Embryonic facial prominence (tissue), 1 donor: ENCODE measurements at regions not wholly inside any gene's neighbourhood (a gene's known extent, or its start where the extent isn't known, plus 50 kb on each side); places are given as distances from the start of the nearest gene placed in this dataset.

Source experiments
- DNase-seq: peaks from one replicate; pipeline ENCODE4 v3.0.0-alpha.2; 2016; ENCODE audit errors: extremely low spot score

DNA sequence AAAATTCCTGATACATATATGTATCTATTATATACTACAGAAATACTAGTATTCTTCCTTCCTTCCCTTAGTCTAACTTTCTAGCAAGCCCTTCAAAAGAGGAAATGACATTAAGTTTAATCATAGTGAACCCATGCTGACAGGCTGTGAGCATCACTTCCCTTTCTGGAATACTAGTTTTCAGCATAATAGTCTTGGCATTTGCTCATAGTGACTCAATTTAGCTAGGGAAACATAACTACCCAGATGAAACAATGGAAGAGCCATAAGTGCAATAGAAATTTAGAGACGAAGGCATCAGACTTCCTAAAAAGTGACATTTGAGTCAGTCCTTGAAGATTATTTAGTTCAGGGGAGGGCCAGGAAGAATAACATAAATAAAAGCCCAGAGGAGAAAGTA is 184.5 kb upstream of the CRY1 start:
- no peak for DNase-seq

GRCh38 chr12:107282628-107283027 is 189.3 kb upstream of the CRY1 start:
- DNase-seq = no peak

DNA sequence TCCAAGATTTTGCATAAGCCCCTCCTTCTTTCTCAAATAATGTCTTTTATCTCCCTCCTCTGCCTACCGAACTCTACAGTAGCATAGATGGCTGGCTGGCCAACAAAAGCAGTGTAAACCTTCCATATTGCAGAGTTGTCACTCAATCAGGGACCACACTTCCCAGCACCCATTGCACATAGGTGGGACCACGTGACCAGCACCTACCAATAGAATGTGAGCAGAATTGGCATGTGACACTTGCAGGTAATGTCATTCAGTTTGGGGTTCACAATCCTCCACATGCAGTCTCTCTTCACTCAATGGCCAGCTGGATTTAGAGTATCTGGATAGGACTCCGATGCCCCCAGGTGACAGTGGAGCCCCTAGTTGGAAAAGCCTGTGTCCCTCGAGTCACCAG is 190.3 kb upstream of the CRY1 start:
- DNase-seq = no peak

- DNase-seq = no peak
Observed at GRCh38 chr12:107284692-107285091, 191.3 kb upstream of the CRY1 start.

DNA sequence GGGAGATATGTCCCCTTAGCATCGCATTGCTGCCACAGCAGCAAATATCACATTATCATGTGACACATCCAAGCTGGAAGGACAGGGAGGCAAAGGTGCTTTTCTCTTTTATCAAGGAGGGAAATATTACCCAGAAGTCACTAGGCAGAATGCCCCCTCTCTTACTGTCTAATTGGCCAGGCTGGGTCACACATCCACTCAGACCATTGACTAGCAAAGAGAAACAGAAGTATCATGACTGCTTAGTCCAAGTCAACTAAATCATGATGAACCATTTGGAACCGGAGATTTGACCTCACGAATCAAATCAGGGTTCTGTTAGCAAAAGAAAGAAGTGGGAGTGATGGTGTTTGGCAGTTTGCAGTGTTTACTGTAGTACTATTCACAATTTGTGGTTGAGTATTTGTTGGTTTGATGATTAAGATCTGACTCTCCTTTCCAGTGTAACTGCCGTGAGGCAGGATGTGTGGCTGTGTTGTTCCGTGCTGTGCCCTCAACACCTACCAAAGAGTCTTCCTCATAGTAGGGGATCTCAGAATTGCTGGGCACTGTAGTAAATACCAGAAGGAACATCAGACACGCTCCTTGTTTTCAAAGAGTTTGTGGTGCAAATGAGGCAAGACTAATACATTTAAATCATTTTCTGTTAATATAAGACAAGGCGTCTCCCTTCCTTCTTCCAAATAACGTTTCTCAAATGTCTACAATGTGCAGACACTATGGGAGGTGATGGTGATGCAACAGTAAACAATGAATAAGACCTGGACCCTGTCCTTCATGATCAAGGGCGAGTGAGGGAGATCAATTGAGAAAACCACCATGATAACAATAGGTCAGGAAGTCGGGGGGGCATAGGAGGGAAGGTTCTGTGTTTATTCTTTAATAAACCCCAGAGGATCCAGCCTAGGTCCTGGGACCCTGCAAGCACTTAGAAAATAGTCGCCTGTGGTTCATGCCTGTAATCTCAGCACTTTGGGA is 194.4 kb upstream of the CRY1 start:
- no peak for DNase-seq

DNA sequence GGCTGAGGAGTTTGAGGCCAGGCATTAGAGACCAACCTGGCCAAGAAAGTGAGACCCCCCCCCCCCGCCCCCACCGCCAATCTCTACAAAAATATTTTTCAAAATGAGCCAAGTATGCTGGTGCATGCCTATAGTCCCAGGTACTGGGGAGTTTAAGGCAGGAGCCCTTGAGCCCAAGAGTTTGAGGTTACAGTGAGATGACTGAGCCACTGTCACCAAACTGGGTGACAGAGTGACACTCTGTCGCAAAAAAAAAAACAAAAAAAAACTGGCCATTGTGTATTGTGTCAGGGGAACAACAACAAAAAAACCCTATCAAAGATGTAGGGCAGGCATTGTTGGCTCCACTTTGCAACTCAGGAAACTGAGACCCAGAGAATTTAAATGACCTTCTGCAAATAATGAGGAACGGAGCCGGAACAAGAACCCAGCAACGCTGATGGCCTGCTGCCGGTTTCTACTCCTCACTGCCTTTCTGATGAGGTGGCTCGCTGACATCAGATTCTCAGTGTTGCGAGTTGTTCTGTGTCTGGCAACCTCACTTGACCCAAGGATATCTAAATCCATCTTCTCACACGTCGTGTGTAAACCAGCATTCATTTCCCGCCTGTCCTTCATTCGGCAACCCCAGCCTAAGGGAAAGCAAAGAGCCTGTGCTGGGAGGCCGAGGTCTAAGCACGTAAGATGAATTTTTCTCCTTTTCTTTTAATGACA is 195.2 kb upstream of the CRY1 start:
- no peak for DNase-seq

GRCh38 chr12:107291018-107291417 is 197.7 kb upstream of the CRY1 start:
- no peak for DNase-seq

DNA sequence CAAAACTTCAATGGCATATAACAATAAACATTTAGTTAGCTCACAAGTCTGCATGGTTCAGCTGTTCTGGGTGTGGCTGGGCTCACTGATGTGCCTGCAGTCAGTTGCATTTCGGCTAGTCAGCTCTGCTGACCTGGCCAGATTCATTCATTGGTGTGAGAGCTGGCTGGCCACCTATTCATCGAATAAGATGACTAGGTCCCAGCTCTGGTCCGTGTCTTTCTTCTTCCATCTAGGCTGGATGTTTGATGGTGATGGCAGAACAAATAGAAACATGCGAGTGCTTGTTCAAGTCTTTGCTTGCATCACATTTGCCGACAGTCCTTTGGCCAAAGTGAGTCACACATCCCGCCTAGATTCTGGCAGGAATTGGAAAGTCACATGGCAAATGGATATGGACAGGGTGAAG is 203.3 kb upstream of the CRY1 start:
- DNase-seq = no peak

DNA sequence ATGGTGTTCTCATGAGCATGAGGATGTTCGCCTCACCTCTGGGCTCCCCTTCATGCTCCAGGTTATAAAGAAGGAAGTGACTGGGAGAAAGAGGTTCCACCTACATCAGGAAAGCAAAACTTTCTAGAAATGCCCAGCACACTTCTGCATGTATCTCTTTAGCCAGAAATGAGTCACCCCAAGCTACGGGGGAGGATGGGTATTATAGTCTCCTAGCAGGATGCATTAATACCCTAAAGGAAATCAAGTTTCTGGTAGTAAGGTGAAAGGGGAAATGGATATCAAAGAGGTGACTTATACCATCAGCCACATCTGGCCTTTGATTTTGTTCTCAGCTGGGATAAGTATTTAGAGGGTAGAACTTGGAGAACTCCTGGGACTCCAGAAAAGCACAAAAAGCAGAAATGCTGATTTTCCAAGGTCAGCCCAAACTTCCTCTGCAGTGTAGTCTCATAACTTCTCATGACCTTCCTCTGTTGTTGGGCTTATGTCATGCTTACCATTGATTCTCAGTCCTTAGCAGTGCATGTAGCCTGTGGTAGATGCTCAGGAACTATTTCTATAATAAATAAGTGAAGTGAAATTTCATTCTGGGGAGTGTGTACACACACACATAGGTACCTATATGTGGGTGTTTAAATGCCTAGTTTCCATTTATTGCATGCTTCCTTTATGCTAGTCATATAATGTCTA is 209.4 kb upstream of the CRY1 start:
- DNase-seq = no peak

DNA sequence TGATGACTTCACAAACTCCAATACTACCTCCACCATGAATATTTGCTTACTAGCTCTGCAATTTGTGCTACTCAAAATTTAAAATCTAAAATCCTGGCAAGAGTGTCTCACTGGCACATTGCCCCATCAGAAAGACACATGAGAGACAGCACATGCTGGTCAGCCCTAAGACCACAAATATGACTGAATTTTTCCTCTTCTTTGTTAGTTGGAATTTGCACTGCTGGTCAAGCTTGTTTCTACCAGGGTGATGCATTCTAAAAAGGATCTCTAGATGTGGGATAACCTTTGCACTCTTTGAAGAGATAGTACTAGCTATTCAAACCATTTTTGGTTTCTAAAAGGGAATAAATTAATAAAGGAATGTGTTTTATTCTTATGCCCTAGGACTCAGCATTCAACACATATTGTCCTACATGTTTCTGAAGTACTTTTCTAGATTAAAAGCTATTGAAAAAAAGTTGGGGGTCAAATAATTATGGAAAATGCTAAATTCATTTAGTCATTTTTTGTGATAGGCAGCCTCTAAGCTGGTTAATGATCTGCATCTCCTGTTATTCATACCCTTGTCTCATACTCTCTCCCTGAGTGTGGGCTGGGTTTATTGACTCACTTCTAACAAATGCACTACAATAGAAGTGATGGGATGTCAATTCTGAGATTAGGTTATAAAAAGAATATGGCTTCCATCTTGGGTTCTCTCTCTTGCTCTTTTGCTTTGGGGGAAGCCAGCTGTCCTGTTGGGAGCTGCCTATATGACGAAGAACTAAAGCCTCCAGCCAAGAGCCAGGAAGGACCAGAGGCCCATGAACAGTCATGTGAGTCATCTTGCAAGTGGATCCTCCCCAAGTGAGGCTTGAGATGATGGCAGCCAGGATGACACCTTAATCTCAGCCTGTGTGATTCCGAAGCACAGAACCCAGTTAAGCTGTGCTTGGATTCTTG is 211.5 kb upstream of the CRY1 start:
- no peak for DNase-seq

- DNase-seq = no peak
Observed at GRCh38 chr12:107306141-107306659, 212.9 kb upstream of the CRY1 start.

- DNase-seq = no peak
Observed at GRCh38 chr12:107308310-107308709, 215.0 kb upstream of the CRY1 start.

GRCh38 chr12:107309020-107309419 is 215.7 kb upstream of the CRY1 start:
- no peak for DNase-seq

GRCh38 chr12:107310621-107311020 is 217.3 kb upstream of the CRY1 start:
- DNase-seq = no peak

DNA sequence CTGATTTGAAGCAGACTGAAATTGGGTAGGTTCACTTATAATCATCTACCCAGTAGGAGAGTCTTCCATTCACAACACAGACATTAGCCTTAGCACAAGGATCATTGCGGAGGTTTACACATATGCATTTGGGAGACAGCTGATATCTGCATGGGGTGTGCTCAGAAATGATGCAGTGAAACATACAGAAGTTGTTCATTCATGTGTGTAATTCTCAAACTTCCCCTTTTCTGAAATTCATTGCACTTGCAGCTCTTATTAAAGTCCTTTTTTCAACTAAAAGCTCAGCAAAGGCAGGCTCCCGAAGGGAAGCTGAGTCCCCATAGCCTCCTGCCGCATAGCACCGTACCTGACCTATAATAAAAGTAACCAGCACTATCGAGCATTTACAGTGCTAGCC is 218.3 kb upstream of the CRY1 start:
- no peak for DNase-seq

DNA sequence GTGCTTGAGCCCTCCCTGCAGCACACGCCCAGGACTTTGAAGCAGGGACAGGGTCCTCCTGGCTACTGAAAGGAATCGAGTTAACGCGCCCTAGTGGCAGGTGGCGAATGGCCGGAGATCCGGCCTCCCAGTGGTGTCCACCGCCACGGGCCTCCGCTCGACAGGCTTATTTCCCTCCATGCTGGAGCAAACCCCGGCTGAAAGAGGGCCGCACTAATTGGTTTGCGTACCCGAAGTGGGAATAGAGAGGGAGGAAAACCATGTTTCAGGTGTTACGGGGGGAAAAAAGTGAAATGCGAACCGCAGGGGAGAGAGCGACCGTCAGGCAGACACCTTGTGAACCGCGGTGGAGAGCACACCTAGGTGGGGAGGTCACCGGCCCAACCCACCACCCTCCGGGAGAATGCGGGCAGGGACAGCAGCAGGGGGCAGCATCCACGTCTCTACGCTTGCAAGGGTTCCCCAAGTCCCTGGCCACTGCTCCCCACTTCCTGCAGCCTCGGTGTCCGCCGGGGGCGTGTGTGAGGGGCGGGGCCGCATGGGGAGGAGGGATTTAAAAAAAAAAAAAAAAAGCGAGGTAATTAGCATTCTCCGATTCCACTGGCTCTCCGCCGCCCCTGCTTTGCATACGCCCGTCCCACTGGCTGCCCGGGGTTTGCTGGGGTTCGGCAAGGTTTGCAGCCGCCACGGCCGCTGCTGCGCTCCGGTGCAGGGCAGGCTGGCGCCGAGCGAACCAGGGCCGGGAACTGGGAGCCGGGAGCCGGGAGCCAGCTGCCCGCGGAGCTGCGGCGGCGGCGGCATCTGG is 224.6 kb upstream of the CRY1 start:
- DNase-seq = peak; percentile 74

- no peak for DNase-seq
Observed at GRCh38 chr12:107318556-107318805, 225.1 kb upstream of the CRY1 start.

GRCh38 chr12:107318806-107319532 is 225.6 kb upstream of the CRY1 start:
- no peak for DNase-seq

GRCh38 chr12:107319533-107320032 is 226.2 kb upstream of the CRY1 start:
- DNase-seq = no peak
